Tibial nerve (tissue), 4 donors: ENCODE measurements at regions not wholly inside any gene's neighbourhood (a gene's known extent, or its start where the extent isn't known, plus 50 kb on each side); places are given as distances from the start of the nearest gene placed in this dataset.

ENCODE experiments used
- DNase-seq, 2 donors: peaks; one replicate each; pipeline ENCODE4 v3.0.0-alpha.2; 2019; ENCODE audit warnings: low spot score in 2 of 2
- H3K27ac ChIP-seq, 4 donors: fragments of 200-600 bp; sonication (generic) in 3 of 4; one replicate each; pipeline ENCODE4 v1.5.1; 2017 to 2019; ENCODE audit warnings: mild to moderate bottlenecking in 1 of 4
- H3K27me3 ChIP-seq, 2 donors: fragments of 200-600 bp; sonication (generic) in 1 of 2; one replicate each; pipeline versions ENCODE4 v1.5.1 to v1.6.0; 2017 to 2019
- H3K36me3 ChIP-seq, 3 donors: fragments of 200-600 bp; sonication (generic); one replicate each; pipeline ENCODE4 v1.5.1; 2018 to 2019
- H3K4me1 ChIP-seq, 4 donors: fragments of 200-600 bp; sonication (generic) in 3 of 4; one replicate each; pipeline ENCODE4 v1.5.1; 2017 to 2019
- H3K4me3 ChIP-seq, 4 donors: fragments of 200-600 bp; sonication (generic) in 3 of 4; one replicate each; pipeline ENCODE4 v1.5.1; 2017 to 2019; ENCODE audit warnings: mild to moderate bottlenecking in 1 of 4, moderate library complexity in 1 of 4
- H3K9me3 ChIP-seq, 4 donors: fragments of 200-600 bp; sonication (generic) in 3 of 4; one replicate each; pipeline ENCODE4 v1.5.1; 2017 to 2019
- CTCF ChIP-seq, 5 experiments: fragments of 200-600 bp in 3 of 5; fragments of 450-650 bp in 2 of 5; sonication (generic) in 3 of 5; IDR thresholded peaks; one replicate each; pipeline ENCODE4 v1.5.1; 2016 to 2019; ENCODE audit warnings: antibody characterized with exemption in 5 of 5, mild to moderate bottlenecking in 3 of 5, moderate library complexity in 2 of 5
- EP300 ChIP-seq, 2 donors: sonication (generic); formaldehyde crosslinking; IDR thresholded peaks; one replicate each; pipeline ENCODE4 v1.6.1; 2017; ENCODE audit warnings: antibody characterized with exemption in 2 of 2, mild to moderate bottlenecking in 1 of 2
- POLR2A ChIP-seq, 2 donors: fragments of 450-650 bp; IDR thresholded peaks; one replicate each; pipeline ENCODE4 v1.6.1; 2017; ENCODE audit warnings: antibody characterized with exemption in 2 of 2, mild to moderate bottlenecking in 2 of 2, moderate library complexity in 2 of 2
- WGBS, 2 donors: methylation state at CpG; one replicate each; pipeline ENCODE4 v1.1.5; 2018; 5-methylcytosine and 5-hydroxymethylcytosine counted together

GRCh38 chr11:106333678-106334077 is 256.2 kb downstream of the AASDHPPT start:
- Histone ChIP-seq H3K4me3 (no peak overlapping the region), H3K9me3 (no peaks in the 10 kb centered on the region), H3K27ac (no peak overlapping the region), H3K4me1 (no peaks in the 10 kb centered on the region), H3K27me3 (no peaks in the 10 kb centered on the region), H3K36me3 (no peaks in the 10 kb centered on the region)
- 76 to 80% methylated on average over 2 of the region's 2 CpGs for WGBS, 2 donors
- DNase-seq = no peak
- TF ChIP-seq CTCF (IDR thresholded peaks at IDR 0.05) (no peak), EP300 (IDR thresholded peaks at IDR 0.05) (no peak), POLR2A (IDR thresholded peaks at IDR 0.05) (no peak)

DNA sequence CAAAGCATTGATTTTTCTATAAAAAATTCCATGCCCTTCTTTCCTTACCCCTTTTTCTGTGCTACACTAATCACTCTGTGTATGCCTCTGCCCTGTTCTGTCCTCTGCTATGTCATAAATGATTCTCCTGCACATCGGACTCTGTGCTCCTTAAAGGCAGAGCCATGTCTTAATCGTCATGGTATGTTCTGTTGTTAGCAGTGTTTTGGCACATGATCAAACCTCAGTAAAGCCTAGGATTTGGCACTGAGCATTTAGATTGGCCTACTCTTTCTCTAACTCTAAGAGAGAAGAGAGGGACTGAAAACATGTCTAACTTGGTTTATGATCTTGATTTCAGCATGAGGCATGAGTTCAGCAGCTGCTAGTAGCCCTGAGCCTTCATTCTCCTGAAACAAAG is 266.9 kb downstream of the AASDHPPT start:
- DNase-seq = no peak
- Histone ChIP-seq H3K27ac (no peak overlapping the region), H3K36me3 (no peaks in the 10 kb centered on the region), H3K9me3 (no peaks in the 10 kb centered on the region), H3K4me3 (no peak overlapping the region), H3K4me1 (no peaks in the 10 kb centered on the region), H3K27me3 (no peaks in the 10 kb centered on the region)
- no peak for TF ChIP-seq POLR2A (IDR thresholded peaks at IDR 0.05)
- TF ChIP-seq CTCF (IDR thresholded peaks at IDR 0.05) = no peak
- TF ChIP-seq EP300 (IDR thresholded peaks at IDR 0.05) = no peak
- WGBS, 2 donors = 30 to 54% methylated on average over 2 of the region's 2 CpGs

- H3K4me3 ChIP-seq = no peak overlapping the region
- no peak overlapping the region for H3K27ac ChIP-seq
- no peaks in the 10 kb centered on the region for H3K27me3 ChIP-seq
- 54 to 61% methylated on average over 1 of the region's 1 CpG for WGBS, 2 donors
- no peaks in the 10 kb centered on the region for H3K9me3 ChIP-seq
- DNase-seq = no peak
- no peaks in the 10 kb centered on the region for H3K36me3 ChIP-seq
- H3K4me1 ChIP-seq = no peaks in the 10 kb centered on the region
- TF ChIP-seq POLR2A (IDR thresholded peaks at IDR 0.05) (no peak), EP300 (IDR thresholded peaks at IDR 0.05) (no peak), CTCF (IDR thresholded peaks at IDR 0.05) (no peak)
Observed at GRCh38 chr11:106344966-106345365, 267.5 kb downstream of the AASDHPPT start.

- 80 to 82% methylated on average over 2 of the region's 2 CpGs for WGBS, 2 donors
Observed at GRCh38 chr11:106353031-106353430, 275.6 kb downstream of the AASDHPPT start.

DNA sequence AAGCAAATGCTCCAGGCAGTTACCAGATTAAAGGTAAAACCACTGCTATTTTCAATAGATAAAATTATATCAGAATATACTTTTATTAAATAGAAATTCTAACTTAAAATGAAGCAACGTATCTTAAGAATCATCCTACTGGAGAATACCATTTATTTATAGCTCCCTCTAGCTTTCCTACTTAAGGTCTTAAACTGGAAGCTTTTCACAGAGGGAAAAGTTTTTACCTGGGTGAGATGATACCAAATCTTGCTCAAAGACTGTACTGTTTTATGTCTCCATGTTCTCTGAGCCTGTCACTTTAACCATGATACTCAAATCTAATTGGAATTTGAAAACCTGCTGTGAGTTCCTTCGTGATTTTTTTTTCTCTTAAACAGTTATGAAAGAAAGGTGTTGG is 291.8 kb downstream of the AASDHPPT start:
- DNase-seq = no peak
- H3K36me3 ChIP-seq = no peaks in the 10 kb centered on the region
- H3K27ac ChIP-seq = no peak overlapping the region
- H3K4me1 ChIP-seq = no peaks in the 10 kb centered on the region
- peaks cover 0 to 2% (median 0%) of the 10 kb centered on the region in 4 donors for H3K9me3 ChIP-seq
- TF ChIP-seq CTCF (IDR thresholded peaks at IDR 0.05) = no peak
- no peak for TF ChIP-seq EP300 (IDR thresholded peaks at IDR 0.05)
- 52 to 59% methylated on average over 2 of the region's 2 CpGs for whole genome bisulfite sequencing, 2 donors
- no peaks in the 10 kb centered on the region for H3K27me3 ChIP-seq
- H3K4me3 ChIP-seq = no peak overlapping the region

More at GRCh38 chr11:106353031-106353430, 275.6 kb downstream of the AASDHPPT start:
- H3K4me3 ChIP-seq = no peak overlapping the region
- no peak overlapping the region for H3K27ac ChIP-seq
- H3K36me3 ChIP-seq = no peaks in the 10 kb centered on the region
- TF ChIP-seq CTCF (IDR thresholded peaks at IDR 0.05) = no peak
- no peak for TF ChIP-seq POLR2A (IDR thresholded peaks at IDR 0.05)
- TF ChIP-seq EP300 (IDR thresholded peaks at IDR 0.05) = no peak
- no peak for DNase-seq
- H3K27me3 ChIP-seq = no peaks in the 10 kb centered on the region
- H3K9me3 ChIP-seq = peaks cover 0 to 9% (median 0%) of the 10 kb centered on the region in 4 donors
- H3K4me1 ChIP-seq = no peaks in the 10 kb centered on the region
